HFF-Myc (cell line): ENCODE measurements at regions not wholly inside any gene's neighbourhood (a gene's known extent, or its start where the extent isn't known, plus 50 kb on each side); places are given as distances from the start of the nearest gene placed in this dataset.

Experiments used
- DNase-seq: peaks from one replicate; pipeline ENCODE4 v3.0.0-alpha.2; 2011; ENCODE audit warnings: low read depth; ENCODE audit errors: extremely low read depth
- H3K4me3 ChIP-seq: replicated peaks from 2 replicates; pipeline ENCODE4 v1.5.1; 2011; ENCODE audit warnings: low read depth, mild to moderate bottlenecking, control low read depth, low read length
- CTCF ChIP-seq: IDR thresholded peaks from 2 replicates; pipeline ENCODE4 v1.5.1; 2012; ENCODE audit warnings: mild to moderate bottlenecking, low read depth, low read length, control low read depth; ENCODE audit errors: missing control alignments

GRCh38 chr3:176375519-176375918, 821.8 kb downstream of the TBL1XR1 start:
- no peak for DNase-seq
- no peak overlapping the region for H3K4me3 ChIP-seq
- no peak for TF ChIP-seq CTCF

DNA sequence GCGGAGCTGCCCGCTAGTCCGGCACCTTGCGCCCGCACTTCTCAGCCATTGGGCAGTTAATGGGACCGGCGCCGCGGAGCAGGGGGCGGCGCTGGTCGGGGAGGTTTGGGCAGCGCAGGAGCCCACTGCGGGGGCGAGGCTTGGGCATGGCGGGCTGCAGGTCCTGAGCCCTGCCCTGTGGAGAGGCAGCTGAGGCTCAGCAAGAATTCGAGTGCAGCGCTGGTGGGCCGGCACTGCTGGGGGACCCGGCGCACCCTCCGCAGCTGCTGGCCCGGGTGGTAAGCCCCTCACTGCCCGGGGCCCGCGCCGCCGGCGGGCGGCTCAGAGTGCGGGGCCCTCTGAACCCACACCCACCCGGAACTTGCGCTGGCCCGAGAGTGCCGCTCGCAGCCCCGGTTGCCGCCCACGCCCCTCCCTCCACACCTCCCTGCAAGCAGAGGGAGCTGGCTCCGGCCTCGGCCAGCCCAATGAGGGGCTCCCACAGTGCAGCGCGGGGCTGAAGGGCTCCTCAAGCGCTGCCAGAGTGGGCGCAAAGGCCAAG, 835.0 kb downstream of the TBL1XR1 start:
- H3K4me3 ChIP-seq = no peak overlapping the region
- no peak for DNase-seq
- no peak for TF ChIP-seq CTCF

DNA sequence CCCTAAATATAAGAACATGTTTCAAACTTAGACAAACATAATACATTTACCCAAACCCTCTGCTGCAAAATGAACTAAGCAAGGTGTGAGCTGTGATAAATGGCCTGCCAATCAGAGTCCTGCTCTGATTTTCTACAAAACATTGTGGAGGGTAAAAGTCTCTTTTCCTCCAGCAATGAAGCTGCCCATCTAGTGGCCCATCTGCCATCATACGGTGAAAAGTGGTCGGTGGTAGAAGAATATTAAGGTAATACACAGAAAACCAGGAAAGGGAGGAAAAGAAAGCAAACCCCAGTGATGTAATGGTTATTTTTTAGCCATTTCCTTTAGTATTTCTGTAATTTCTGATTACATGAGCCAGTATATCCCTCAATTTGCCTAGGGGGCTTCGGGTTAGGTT, 838.1 kb downstream of the TBL1XR1 start:
- TF ChIP-seq CTCF = peak; percentile 20
- DNase-seq = no peak
- no peak overlapping the region for H3K4me3 ChIP-seq

DNA sequence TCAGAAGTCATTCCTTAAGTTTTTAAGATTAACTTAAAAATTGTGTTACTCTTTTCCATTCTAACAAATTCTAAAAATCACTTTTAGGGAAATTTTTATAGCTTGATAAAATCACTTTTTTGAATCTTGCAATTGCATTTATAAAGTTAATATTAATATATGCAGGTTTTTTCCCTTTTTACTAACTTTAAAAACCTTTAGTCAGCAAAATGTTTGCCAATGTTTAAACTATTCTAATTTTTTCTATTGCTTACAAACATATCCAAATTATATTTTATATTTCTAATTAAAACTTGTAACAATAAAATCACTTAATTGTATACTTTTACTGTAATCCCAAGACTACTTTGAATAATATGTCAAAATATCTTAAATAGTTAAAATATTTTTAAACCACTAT, 839.4 kb downstream of the TBL1XR1 start:
- no peak overlapping the region for H3K4me3 ChIP-seq
- no peak for DNase-seq
- TF ChIP-seq CTCF = no peak

GRCh38 chr3:176354843-176355242, 842.4 kb downstream of the TBL1XR1 start:
- no peak for TF ChIP-seq CTCF
- DNase-seq = no peak
- H3K4me3 ChIP-seq = no peak overlapping the region

DNA sequence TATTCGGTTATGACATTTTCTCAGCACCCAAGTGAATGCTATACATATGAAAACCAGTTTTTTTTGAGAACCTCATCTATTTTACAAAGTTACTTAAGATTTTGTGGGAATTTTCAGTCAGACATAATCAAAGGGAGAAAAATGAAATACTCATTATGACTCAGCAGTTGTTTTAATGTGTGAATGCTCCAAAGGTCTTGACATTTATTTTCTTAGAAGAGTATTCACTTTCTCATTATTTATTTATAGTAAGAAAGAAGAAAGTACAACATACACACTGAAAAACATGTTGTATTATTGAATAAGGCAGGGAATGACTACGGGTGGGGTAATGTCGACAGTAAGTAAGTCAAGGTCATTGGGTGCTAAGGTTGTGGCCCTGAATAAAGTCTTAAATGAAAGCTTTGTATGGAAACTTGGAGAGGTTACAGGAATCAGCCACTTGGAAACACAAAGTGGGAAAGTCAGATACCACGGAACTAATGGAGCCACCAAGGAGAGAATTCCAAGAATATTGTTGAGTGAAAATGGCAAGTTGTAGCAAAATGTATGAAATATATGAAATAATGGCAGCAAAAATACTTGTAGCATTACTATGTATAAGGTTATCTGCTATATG, 844.5 kb downstream of the TBL1XR1 start:
- DNase-seq = no peak
- no peak overlapping the region for H3K4me3 ChIP-seq
- no peak for TF ChIP-seq CTCF

DNA sequence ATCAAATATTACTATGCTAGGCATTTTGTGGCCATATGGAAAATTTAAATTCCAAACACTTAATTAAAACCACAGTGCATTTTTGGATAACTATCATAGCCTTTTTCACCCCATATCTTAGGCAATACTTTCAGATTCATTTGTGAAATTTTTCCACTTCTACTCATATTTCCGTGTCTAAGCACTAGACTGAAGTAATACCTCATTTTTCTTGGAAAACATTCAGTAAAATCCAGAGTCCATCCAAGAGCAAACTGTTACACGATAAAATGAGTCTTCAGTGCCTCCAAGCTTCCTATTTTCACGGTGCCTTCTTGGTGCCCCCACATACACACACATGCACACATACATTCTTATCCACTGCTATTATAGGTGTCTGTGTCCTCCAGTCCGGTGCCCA, 845.9 kb downstream of the TBL1XR1 start:
- DNase-seq = no peak

More for the DNA sequence above, 845.9 kb downstream of the TBL1XR1 start:
- H3K4me3 ChIP-seq = no peak overlapping the region
- TF ChIP-seq CTCF = no peak
